Breast epithelium (tissue), 4 donors: ENCODE measurements at regions not wholly inside any gene's neighbourhood (a gene's known extent, or its start where the extent isn't known, plus 50 kb on each side); places are given as distances from the start of the nearest gene placed in this dataset.
"Not testable (repeated sequence)": the region's sequence is repeated elsewhere in the genome, so short reads cannot be mapped to it uniquely, and the experiment has no call there.

ENCODE experiments used
- DNase-seq, 2 donors: peaks; one replicate each; pipeline ENCODE4 v3.0.0-alpha.2; 2019; ENCODE audit warnings: low spot score in 2 of 2
- H3K27ac ChIP-seq, 2 donors: fragments of 200-600 bp; sonication (generic) in 1 of 2; one replicate each; pipeline ENCODE4 v1.5.1; 2016 to 2019; ENCODE audit warnings: mild to moderate bottlenecking in 1 of 2
- H3K27me3 ChIP-seq, 2 donors: fragments of 200-600 bp; sonication (generic) in 1 of 2; one replicate each; pipeline versions ENCODE4 v1.5.1 to v1.6.0; 2017 to 2019; ENCODE audit warnings: control low read depth in 1 of 2, mild to moderate bottlenecking in 1 of 2
- H3K36me3 ChIP-seq: fragments of 200-600 bp; one replicate; pipeline ENCODE4 v1.5.1; 2019
- H3K4me1 ChIP-seq, 2 donors: fragments of 200-600 bp; sonication (generic); one replicate each; pipeline ENCODE4 v1.5.1; 2016 to 2019; ENCODE audit warnings: control low read depth in 1 of 2
- H3K4me3 ChIP-seq, 3 donors: fragments of 200-600 bp; sonication (generic); 1 replicate in 2 of 3; 2 replicates in 1 of 3; pipeline ENCODE4 v1.5.1; 2016 to 2019; ENCODE audit warnings: mild to moderate bottlenecking in 3 of 3, moderate library complexity in 2 of 3
- H3K9me3 ChIP-seq, 2 donors: fragments of 200-600 bp; sonication (generic) in 1 of 2; one replicate each; pipeline ENCODE4 v1.5.1; 2016 to 2019; ENCODE audit warnings: control low read depth in 1 of 2
- POLR2A ChIP-seq: fragments of 450-650 bp; IDR thresholded peaks from one replicate; pipeline ENCODE4 v1.6.1; 2016; ENCODE audit warnings: antibody characterized with exemption, mild to moderate bottlenecking, moderate library complexity
- POLR2AphosphoS5 ChIP-seq, 3 donors: sonication (generic); formaldehyde crosslinking; IDR thresholded peaks; one replicate each; pipeline ENCODE4 v1.6.1; 2017; ENCODE audit warnings: antibody characterized with exemption in 3 of 3
- intact Hi-C: fragments of 100-400 bp; cut with DNase I; formaldehyde crosslinking; loops from one replicate; pipeline ENCODE4 v1.15.1; 2023; ENCODE audit warnings: low total_unique reads
- TF ChIP-seq, protein P1 (sequence below), 3 donors: fragments of 450-650 bp; IDR thresholded peaks; one replicate each; pipeline ENCODE4 v1.5.1; 2016 to 2017; ENCODE audit warnings: antibody characterized with exemption in 3 of 3, mild to moderate bottlenecking in 3 of 3, moderate library complexity in 3 of 3

- H3K36me3 ChIP-seq, result no peaks in the 10 kb centered on the region
- H3K9me3 ChIP-seq, result no peaks in the 10 kb centered on the region
- no peak overlapping the region for H3K27ac ChIP-seq
- no peaks in the 10 kb centered on the region for H3K4me1 ChIP-seq
- DNase-seq, result no peak
- peaks cover 0 to 10% of the 10 kb centered on the region in 2 donors for H3K27me3 ChIP-seq
- intact Hi-C loops, result no loop called here
- no peak overlapping the region for H3K4me3 ChIP-seq
- TF ChIP-seq, protein P1, sequence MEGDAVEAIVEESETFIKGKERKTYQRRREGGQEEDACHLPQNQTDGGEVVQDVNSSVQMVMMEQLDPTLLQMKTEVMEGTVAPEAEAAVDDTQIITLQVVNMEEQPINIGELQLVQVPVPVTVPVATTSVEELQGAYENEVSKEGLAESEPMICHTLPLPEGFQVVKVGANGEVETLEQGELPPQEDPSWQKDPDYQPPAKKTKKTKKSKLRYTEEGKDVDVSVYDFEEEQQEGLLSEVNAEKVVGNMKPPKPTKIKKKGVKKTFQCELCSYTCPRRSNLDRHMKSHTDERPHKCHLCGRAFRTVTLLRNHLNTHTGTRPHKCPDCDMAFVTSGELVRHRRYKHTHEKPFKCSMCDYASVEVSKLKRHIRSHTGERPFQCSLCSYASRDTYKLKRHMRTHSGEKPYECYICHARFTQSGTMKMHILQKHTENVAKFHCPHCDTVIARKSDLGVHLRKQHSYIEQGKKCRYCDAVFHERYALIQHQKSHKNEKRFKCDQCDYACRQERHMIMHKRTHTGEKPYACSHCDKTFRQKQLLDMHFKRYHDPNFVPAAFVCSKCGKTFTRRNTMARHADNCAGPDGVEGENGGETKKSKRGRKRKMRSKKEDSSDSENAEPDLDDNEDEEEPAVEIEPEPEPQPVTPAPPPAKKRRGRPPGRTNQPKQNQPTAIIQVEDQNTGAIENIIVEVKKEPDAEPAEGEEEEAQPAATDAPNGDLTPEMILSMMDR (IDR thresholded peaks at IDR 0.05), result no peak
- no peak for TF ChIP-seq POLR2A
- no peak for TF ChIP-seq POLR2AphosphoS5 (IDR thresholded peaks at IDR 0.05)
Observed at GRCh38 chrX:80576806-80577533, 156.7 kb downstream of the TENT5D start.

GRCh38 chrX:80578517-80579105 is 158.4 kb downstream of the TENT5D start:
- Histone ChIP-seq H3K27ac (no peak overlapping the region), H3K36me3 (no peaks in the 10 kb centered on the region), H3K9me3 (no peaks in the 10 kb centered on the region), H3K4me3 (no peak overlapping the region), H3K27me3 (peaks cover 0 to 10% of the 10 kb centered on the region in 2 donors), H3K4me1 (no peaks in the 10 kb centered on the region)
- intact Hi-C loops, result no loop called here
- TF ChIP-seq, protein P1 (IDR thresholded peaks at IDR 0.05), result peak in 1 of 3 donors; percentile 17
- TF ChIP-seq POLR2A (no peak), POLR2AphosphoS5 (IDR thresholded peaks at IDR 0.05) (no peak)
- no peak for DNase-seq

GRCh38 chrX:80590992-80591391 is 170.7 kb downstream of the TENT5D start:
- DNase-seq, H3K4me3 ChIP-seq, H3K27ac ChIP-seq, H3K9me3 ChIP-seq, intact Hi-C loops, H3K4me1 ChIP-seq, H3K36me3 ChIP-seq: not testable (repeated sequence)
- H3K27me3 ChIP-seq, result peaks cover 0 to 17% of the 10 kb centered on the region in 2 donors

- Histone ChIP-seq H3K4me3 (no peak overlapping the region), H3K27ac (no peak overlapping the region), H3K4me1 (no peaks in the 10 kb centered on the region), H3K27me3 (peaks cover 0 to 6% of the 10 kb centered on the region in 2 donors), H3K9me3 (no peaks in the 10 kb centered on the region), H3K36me3 (no peaks in the 10 kb centered on the region)
- intact Hi-C loops, result no loop called here
- DNase-seq, result no peak
- TF ChIP-seq, protein P1 (IDR thresholded peaks at IDR 0.05), result no peak
- TF ChIP-seq POLR2A (no peak), POLR2AphosphoS5 (IDR thresholded peaks at IDR 0.05) (no peak)
Observed at GRCh38 chrX:80602036-80602860, 182.0 kb downstream of the TENT5D start.
